ENCODE measurements at regions not wholly inside any gene's neighbourhood (a gene's known extent, or its start where the extent isn't known, plus 50 kb on each side); places are given as distances from the start of the nearest gene placed in this dataset.
"Not testable (repeated sequence)": the region's sequence is repeated elsewhere in the genome, so short reads cannot be mapped to it uniquely, and the experiment has no call there.

DNA sequence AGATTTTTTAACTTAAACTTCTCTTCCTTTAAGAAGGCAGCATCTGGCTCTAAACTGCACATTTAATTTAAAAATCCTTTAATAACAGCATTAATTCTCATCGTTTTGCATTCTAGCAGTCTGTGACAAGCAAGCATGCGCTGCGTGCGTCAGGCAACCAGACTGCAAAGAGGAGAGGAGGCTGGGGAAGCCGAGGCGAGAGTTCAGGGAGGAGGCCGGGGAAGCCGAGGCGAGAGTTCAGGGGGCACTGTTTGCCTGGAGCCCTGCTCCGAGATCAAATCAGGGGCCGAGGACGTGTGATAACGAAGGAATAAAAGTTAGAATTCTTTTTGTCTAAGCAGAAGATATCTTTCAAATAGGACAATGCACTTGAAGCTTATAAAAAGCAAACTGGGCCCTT lies 435.7 kb downstream of the EFNB2 start:
- DNase-seq (ENCODE audit: low read depth in 2 of 2): no peak

DNA sequence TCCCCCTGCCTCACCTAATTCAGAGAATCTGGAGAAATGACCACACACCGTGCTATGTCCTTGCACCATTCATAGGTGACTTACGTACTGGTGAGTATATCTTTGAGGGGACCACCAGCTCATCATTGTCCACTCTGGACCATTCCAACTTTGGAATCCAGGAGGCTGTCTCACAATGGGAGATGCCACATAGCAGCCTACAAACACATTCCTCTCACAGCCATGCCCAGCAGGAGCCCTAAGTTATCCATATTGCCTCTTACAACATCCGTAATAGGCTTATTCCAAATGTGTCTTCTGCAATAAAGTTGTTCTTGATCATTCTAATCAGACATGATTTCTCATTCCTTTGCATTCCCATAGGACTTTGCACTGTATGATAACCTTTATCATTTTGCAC lies 436.7 kb downstream of the EFNB2 start:
- no peak for DNase-seq (ENCODE audit: low read depth in 2 of 2)

- DNase-seq (ENCODE audit: low read depth in 2 of 2): no peak
Measured at GRCh38 chr13:106096661-106097092, 438.8 kb downstream of the EFNB2 start.

DNA sequence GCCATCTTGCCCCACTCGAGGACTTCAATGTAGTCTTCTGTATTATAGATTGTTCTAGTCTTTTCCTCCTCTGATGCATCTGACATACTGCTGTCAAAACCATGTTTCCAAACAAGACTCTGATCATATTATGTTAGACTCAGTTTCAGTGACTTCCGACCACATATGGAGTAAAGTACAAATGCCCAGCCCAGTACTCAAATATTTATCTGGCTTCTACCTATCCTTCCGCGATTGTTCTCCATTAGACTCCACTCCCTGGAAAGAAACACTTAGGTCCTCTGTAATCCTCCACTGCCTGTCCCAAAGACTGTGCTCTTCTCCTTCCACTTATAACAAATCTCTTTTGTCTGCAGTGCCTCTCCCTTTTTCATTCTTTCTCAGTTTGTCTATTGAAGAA lies 439.5 kb downstream of the EFNB2 start:
- DNase-seq (ENCODE audit: low read depth in 2 of 2): no peak

- no peak for DNase-seq (ENCODE audit: low read depth in 2 of 2)
Measured at GRCh38 chr13:106095406-106095805, 440.1 kb downstream of the EFNB2 start.

- DNase-seq (ENCODE audit: low read depth in 2 of 2): no peak
Measured at GRCh38 chr13:106090001-106090400, 445.5 kb downstream of the EFNB2 start.

- no peak for DNase-seq (ENCODE audit: low read depth in 2 of 2)
Measured at GRCh38 chr13:106089261-106089980, 446.0 kb downstream of the EFNB2 start.

DNA sequence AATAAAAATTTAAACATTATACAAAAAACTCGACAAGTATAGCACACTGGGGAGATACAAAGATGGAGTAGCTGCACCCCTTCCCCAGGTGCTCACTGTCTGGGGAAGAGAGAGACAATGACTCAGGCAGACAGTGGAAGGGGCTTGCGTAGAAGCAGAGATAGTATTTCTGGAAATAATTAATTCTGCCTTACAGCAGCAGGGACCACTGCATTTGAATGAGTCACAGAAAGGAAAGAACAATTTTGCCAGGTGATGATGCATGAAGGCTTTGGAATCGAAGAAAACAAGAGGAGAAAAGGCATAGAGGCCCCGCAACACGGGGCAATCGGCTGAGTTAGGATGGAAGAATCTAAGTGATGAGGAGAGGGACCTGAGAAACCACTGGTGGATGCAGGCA lies 447.4 kb downstream of the EFNB2 start:
- DNase-seq (ENCODE audit: low read depth in 2 of 2): no peak

DNA sequence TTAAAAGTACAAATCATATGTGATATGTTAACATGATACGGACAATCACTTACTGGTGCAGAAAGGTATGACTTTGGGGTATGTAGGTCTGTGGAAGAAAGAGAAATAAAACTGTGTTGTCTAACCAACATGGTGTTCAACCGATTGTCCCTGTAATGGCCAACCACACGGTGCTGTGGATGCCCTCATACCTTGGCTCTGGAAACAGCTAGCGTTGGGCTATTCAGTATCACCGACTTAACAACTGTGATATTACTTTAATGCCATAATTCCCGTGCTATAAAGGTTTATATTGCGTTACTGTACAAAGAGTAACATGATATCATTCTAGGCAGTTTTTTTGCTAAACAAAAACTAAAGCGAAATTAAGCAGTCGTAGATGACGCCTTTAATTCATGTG lies 448.3 kb downstream of the EFNB2 start:
- no peak for DNase-seq (ENCODE audit: low read depth in 2 of 2)

GRCh38 chr13:106083620-106084350 lies 451.7 kb downstream of the EFNB2 start:
- DNase-seq (ENCODE audit: low read depth in 2 of 2): no peak

- not testable (repeated sequence) for DNase-seq (ENCODE audit: low read depth in 2 of 2)
Measured at GRCh38 chr13:106081221-106081620, 454.2 kb downstream of the EFNB2 start.

DNA sequence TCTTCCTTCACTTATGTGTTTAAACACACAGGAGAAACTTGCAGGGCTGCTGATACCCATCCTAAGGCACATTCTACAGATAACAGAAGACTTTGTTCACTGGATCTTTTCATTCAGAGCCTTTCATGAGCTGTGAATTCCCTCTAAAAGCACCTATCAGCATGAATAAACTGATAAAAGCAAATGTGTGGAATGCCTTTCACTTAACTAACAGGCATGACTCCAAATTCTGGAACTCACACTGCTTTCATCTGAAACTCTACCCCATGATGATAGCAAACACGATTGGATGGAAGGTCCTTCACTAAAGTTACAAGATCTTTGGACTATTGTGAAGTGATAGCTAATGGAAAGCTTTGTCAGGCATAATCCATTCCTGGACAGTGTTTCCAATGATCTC lies 457.3 kb downstream of the EFNB2 start:
- DNase-seq (ENCODE audit: low read depth in 2 of 2): no peak

- DNase-seq (ENCODE audit: low read depth in 2 of 2): no peak
Measured at GRCh38 chr13:106077017-106077416, 458.4 kb downstream of the EFNB2 start.

GRCh38 chr13:106072014-106072413 lies 463.4 kb downstream of the EFNB2 start:
- DNase-seq (ENCODE audit: low read depth in 2 of 2): no peak

GRCh38 chr13:106063591-106064313 lies 471.7 kb downstream of the EFNB2 start:
- DNase-seq (ENCODE audit: low read depth in 2 of 2): no peak

DNA sequence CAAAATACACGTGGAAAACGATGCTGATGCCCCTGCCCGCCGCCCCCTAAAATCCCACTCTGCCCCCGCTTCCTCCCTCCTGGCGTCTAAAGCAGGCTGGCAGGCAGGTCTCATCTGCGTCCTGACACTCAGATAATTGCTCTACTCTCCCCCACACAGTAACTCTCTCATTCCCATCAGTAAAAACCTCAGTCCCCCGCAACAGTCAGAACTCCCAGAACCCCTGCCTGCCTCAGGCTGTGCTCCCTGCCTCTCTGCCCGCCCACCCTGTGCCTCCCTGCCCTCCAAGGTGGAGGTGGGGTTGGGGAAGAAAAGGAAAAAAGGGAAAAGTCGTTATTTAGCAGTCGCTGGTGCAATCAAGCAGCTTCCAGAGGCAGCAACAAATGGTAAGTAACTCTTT lies 473.7 kb downstream of the EFNB2 start:
- DNase-seq (ENCODE audit: low read depth in 2 of 2): no peak

DNA sequence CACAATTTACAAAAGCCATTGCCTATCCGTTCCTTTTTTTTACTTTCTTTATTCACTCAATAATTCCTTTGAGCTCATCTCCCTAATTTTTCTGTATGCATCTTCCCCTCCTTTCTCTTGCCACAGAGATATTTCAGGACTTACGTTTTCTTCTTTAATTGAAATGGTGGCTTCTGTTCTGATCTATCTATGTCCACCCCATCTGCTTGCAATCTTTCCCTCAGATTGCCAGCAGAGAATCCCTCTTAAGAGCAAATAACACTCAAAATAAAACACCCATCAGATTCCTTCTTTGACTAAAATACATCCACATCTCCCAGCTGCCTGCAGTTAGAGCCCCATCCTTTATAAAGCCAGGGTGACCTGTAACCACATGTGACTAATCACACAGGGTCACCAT lies 478.6 kb downstream of the EFNB2 start:
- DNase-seq (ENCODE audit: low read depth in 2 of 2): no peak

DNA sequence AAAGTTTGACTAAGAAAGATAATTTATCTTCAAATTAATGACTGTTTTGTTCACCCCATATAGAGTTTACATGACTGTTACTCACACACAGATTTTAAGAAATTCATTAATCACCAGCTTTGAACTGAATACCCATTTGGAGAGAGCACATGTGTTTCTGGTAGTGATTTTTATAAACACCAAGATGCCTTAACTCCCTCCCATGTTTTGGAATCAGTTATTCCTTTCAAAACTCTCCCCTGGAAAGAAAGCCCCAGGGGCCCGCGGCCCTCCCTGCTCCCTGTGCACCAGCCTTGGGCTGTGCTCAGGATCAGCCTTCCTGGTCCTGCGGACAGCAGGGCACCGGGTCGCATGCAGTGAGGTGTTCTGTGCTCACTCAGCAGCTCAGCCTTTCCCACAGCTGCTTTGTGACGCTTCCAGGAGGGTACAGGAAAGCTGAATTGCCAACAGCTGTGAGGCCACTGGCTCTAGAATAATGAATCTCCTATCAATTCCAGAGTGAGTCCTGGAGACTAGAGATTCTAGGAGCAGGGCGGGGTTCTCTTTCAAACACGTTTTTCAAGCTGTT lies 483.2 kb downstream of the EFNB2 start:
- no peak for DNase-seq (ENCODE audit: low read depth in 2 of 2)

- DNase-seq (ENCODE audit: low read depth in 2 of 2): no peak
Measured at GRCh38 chr13:106049171-106049570, 486.3 kb downstream of the EFNB2 start.

DNA sequence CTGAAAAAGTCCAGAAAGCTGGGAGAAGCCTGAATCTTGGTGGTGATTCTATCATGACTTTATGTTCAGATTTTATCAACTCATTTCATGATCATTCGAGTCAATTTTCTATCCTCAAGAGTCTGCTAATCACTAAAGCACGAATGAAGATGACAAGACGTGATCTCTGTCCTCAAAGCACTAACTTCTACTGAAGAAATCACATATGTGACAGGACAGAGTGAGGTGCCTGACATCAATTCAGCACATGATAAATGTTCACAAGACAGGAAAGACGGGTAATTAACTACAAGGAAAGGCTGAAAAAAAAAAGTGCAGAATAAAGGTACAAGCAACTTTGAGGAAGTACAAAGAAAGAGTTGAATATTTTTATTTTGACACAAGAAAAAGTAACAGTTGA lies 487.1 kb downstream of the EFNB2 start:
- no peak for DNase-seq (ENCODE audit: low read depth in 2 of 2)

DNA sequence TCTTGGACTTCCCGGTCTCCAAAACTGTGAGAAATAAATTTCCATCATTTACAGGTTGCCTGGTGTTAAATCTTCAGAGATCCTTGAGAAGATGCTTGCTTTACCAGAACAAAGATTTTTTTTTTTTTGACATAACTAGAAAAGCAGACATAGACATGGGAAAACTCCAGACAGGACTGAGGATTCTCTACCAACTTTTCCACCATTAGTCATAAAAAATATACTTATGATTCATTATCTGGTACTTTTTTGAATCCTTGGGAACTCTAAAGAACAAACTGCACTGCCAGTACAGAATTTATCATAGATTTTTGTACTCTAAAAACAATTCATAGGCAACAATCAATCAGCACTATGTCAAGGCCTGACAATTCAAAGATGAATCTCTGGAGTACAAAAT lies 487.6 kb downstream of the EFNB2 start:
- DNase-seq (ENCODE audit: low read depth in 2 of 2): no peak

- DNase-seq (ENCODE audit: low read depth in 2 of 2): no peak
Measured at GRCh38 chr13:106042996-106043581, 492.4 kb downstream of the EFNB2 start.
